ENCODE measurements at regions not wholly inside any gene's neighbourhood (a gene's known extent, or its start where the extent isn't known, plus 50 kb on each side); places are given as distances from the start of the nearest gene placed in this dataset.
A peak's percentile ranks its signal among the peaks of the same experiment; 100 is the strongest.

DNA sequence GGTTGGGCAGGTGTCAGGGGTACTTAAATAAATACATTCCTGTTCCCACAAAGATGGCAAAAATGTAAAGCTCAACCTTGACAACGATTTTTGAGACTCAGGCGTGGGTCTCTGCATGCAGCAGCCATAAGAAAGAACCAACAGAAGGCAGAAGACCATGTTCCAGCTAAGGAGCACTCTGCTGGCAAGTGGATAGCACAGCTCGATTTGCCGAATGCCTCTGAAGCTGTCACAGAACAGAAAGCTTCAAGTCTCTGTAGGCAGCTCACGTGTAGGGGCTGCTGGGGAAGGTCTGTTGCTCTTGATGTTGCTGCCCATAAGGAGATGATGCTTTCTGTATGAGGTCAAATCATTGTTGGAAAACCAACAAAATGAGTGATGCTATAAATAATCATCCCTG lies 119.6 kb upstream of the GRIN3A start:
- Histone ChIP-seq H2AFZ (ENCODE audit: low read depth, low read length) (no peak overlapping the region), H2BK120ac (ENCODE audit: low read depth, low read length) (no peak overlapping the region), H3K4ac (ENCODE audit: low read depth in 1 of 2, low read length in 2 of 2) (no peak overlapping the region), H2BK5ac (ENCODE audit: low read depth, low read length, poor library complexity, severe bottlenecking) (no peak overlapping the region), H3K23ac (ENCODE audit: low read length in 2 of 2) (no peak overlapping the region), H4K8ac (ENCODE audit: low read length) (no peak overlapping the region), H4K91ac (ENCODE audit: low read length) (no peak overlapping the region), H3K27me3 (ENCODE audit: control insufficient read depth in 1 of 2, insufficient read depth in 1 of 2, low read length in 2 of 2) (no peaks in the 10 kb centered on the region), H2AK5ac (ENCODE audit: low read length, severe bottlenecking) (no peak overlapping the region), H3K9ac (ENCODE audit: low read length) (no peak overlapping the region), H3K4me3 (ENCODE audit: insufficient read depth in 1 of 2, low read depth in 1 of 2, low read length in 2 of 2) (no peak overlapping the region), H3K14ac (ENCODE audit: low read length in 2 of 2) (no peak overlapping the region), H3K18ac (ENCODE audit: low read depth in 1 of 2, low read length in 2 of 2) (no peak overlapping the region), H3K9me3 (ENCODE audit: control insufficient read depth, low read length) (no peaks in the 10 kb centered on the region), H2BK12ac (ENCODE audit: low read length in 2 of 2) (no peak overlapping the region), H3K4me2 (ENCODE audit: low read length, poor library complexity, severe bottlenecking) (no peak overlapping the region), H3K36me3 (ENCODE audit: control insufficient read depth in 1 of 2, insufficient read depth in 2 of 2, low read depth in 1 of 2, low read length in 2 of 2) (no peaks in the 10 kb centered on the region), H3K79me1 (replicated peaks; ENCODE audit: low read length, poor library complexity, severe bottlenecking) (no peaks in the 10 kb centered on the region), H2BK15ac (ENCODE audit: low read depth, poor library complexity, severe bottlenecking) (no peak overlapping the region), H3K4me1 (ENCODE audit: control insufficient read depth, insufficient read depth, low read depth, low read length) (no peaks in the 10 kb centered on the region), H3K27ac (ENCODE audit: low read length, poor library complexity, severe bottlenecking) (no peak overlapping the region)
- WGBS = 43% methylated on average over 5 of the region's 5 CpGs
- no peak for DNase-seq

DNA sequence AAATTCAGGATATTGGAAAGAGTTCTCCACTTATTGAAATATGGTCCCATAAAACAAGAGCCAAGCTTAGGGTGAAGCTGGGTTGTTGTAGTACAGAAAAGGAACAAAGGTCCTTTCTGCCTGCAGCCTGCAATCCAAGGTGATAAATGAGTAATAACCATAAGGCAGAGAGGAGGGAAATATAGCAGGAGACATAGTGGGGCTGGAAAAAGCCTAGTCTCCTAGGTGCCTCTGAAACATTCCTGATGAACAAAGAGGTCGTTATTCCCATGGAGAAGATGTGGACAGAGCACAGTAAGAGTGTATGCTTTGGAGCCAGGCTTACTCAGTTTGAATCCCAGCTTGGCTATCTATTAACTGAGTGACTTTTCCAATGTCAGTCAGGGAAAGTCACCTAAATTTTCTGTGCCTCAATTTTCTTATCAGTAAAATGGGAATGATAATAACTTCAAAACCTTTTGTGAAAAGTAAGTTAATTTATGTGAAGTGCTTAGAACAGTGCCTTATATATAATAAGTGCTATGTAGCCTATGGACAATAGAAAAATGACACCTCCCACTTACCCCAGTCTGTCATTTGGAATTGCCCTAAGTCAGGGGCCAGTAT lies 110.8 kb upstream of the GRIN3A start:
- H2BK15ac ChIP-seq (ENCODE audit: low read depth, poor library complexity, severe bottlenecking) = no peak overlapping the region
- no peaks in the 10 kb centered on the region for H3K36me3 ChIP-seq (ENCODE audit: control insufficient read depth in 1 of 2, insufficient read depth in 2 of 2, low read depth in 1 of 2, low read length in 2 of 2)
- H2AFZ ChIP-seq (ENCODE audit: low read depth, low read length) = no peak overlapping the region
- H4K91ac ChIP-seq (ENCODE audit: low read length) = no peak overlapping the region
- H3K23ac ChIP-seq (ENCODE audit: low read length in 2 of 2) = no peak overlapping the region
- H3K4me2 ChIP-seq (ENCODE audit: low read length, poor library complexity, severe bottlenecking) = no peak overlapping the region
- H2BK12ac ChIP-seq (ENCODE audit: low read length in 2 of 2) = no peak overlapping the region
- H3K4ac ChIP-seq (ENCODE audit: low read depth in 1 of 2, low read length in 2 of 2) = no peak overlapping the region
- H3K14ac ChIP-seq (ENCODE audit: low read length in 2 of 2) = no peak overlapping the region
- 25% methylated on average over 1 of the region's 1 CpG for WGBS
- no peak overlapping the region for H3K9ac ChIP-seq (ENCODE audit: low read length)
- no peaks in the 10 kb centered on the region for H3K79me1 ChIP-seq (replicated peaks; ENCODE audit: low read length, poor library complexity, severe bottlenecking)
- peak overlapping the region in 1 of 2 experiments; percentile 36 for H3K4me3 ChIP-seq (ENCODE audit: insufficient read depth in 1 of 2, low read depth in 1 of 2, low read length in 2 of 2)
- no peak overlapping the region for H4K8ac ChIP-seq (ENCODE audit: low read length)
- H3K9me3 ChIP-seq (ENCODE audit: control insufficient read depth, low read length) = no peaks in the 10 kb centered on the region
- H3K18ac ChIP-seq (ENCODE audit: low read depth in 1 of 2, low read length in 2 of 2) = no peak overlapping the region
- H3K27ac ChIP-seq (ENCODE audit: low read length, poor library complexity, severe bottlenecking) = no peak overlapping the region
- H2BK120ac ChIP-seq (ENCODE audit: low read depth, low read length) = no peak overlapping the region
- H3K4me1 ChIP-seq (ENCODE audit: control insufficient read depth, insufficient read depth, low read depth, low read length) = no peaks in the 10 kb centered on the region
- H2BK5ac ChIP-seq (ENCODE audit: low read depth, low read length, poor library complexity, severe bottlenecking) = no peak overlapping the region
- DNase-seq = no peak
- H2AK5ac ChIP-seq (ENCODE audit: low read length, severe bottlenecking) = no peak overlapping the region
- no peaks in the 10 kb centered on the region for H3K27me3 ChIP-seq (ENCODE audit: control insufficient read depth in 1 of 2, insufficient read depth in 1 of 2, low read length in 2 of 2)

GRCh38 chr9:101848485-101848919 lies 110.1 kb upstream of the GRIN3A start:
- H2AK5ac ChIP-seq (ENCODE audit: low read length, severe bottlenecking) = no peak overlapping the region
- H3K4me1 ChIP-seq (ENCODE audit: control insufficient read depth, insufficient read depth, low read depth, low read length) = no peaks in the 10 kb centered on the region
- H3K23ac ChIP-seq (ENCODE audit: low read length in 2 of 2) = no peak overlapping the region
- H2BK12ac ChIP-seq (ENCODE audit: low read length in 2 of 2) = no peak overlapping the region
- H4K8ac ChIP-seq (ENCODE audit: low read length) = no peak overlapping the region
- H3K4me3 ChIP-seq (ENCODE audit: insufficient read depth in 1 of 2, low read depth in 1 of 2, low read length in 2 of 2) = peak overlapping the region in 1 of 2 experiments; percentile 36
- no peaks in the 10 kb centered on the region for H3K79me1 ChIP-seq (replicated peaks; ENCODE audit: low read length, poor library complexity, severe bottlenecking)
- no peak overlapping the region for H2BK5ac ChIP-seq (ENCODE audit: low read depth, low read length, poor library complexity, severe bottlenecking)
- H4K91ac ChIP-seq (ENCODE audit: low read length) = no peak overlapping the region
- H2BK15ac ChIP-seq (ENCODE audit: low read depth, poor library complexity, severe bottlenecking) = no peak overlapping the region
- no peaks in the 10 kb centered on the region for H3K36me3 ChIP-seq (ENCODE audit: control insufficient read depth in 1 of 2, insufficient read depth in 2 of 2, low read depth in 1 of 2, low read length in 2 of 2)
- H3K18ac ChIP-seq (ENCODE audit: low read depth in 1 of 2, low read length in 2 of 2) = no peak overlapping the region
- no peaks in the 10 kb centered on the region for H3K9me3 ChIP-seq (ENCODE audit: control insufficient read depth, low read length)
- no peak overlapping the region for H3K4me2 ChIP-seq (ENCODE audit: low read length, poor library complexity, severe bottlenecking)
- no peak overlapping the region for H2BK120ac ChIP-seq (ENCODE audit: low read depth, low read length)
- H3K4ac ChIP-seq (ENCODE audit: low read depth in 1 of 2, low read length in 2 of 2) = no peak overlapping the region
- no peak overlapping the region for H3K27ac ChIP-seq (ENCODE audit: low read length, poor library complexity, severe bottlenecking)
- H3K14ac ChIP-seq (ENCODE audit: low read length in 2 of 2) = no peak overlapping the region
- no peaks in the 10 kb centered on the region for H3K27me3 ChIP-seq (ENCODE audit: control insufficient read depth in 1 of 2, insufficient read depth in 1 of 2, low read length in 2 of 2)
- no peak overlapping the region for H2AFZ ChIP-seq (ENCODE audit: low read depth, low read length)
- no peak for DNase-seq
- WGBS = 61% methylated on average over 6 of the region's 6 CpGs
- peak overlapping the region; percentile 56 for H3K9ac ChIP-seq (ENCODE audit: low read length)

GRCh38 chr9:101846161-101846560 lies 107.7 kb upstream of the GRIN3A start:
- Histone ChIP-seq H2BK15ac (ENCODE audit: low read depth, poor library complexity, severe bottlenecking) (no peak overlapping the region), H3K36me3 (ENCODE audit: control insufficient read depth in 1 of 2, insufficient read depth in 2 of 2, low read depth in 1 of 2, low read length in 2 of 2) (no peaks in the 10 kb centered on the region), H3K4ac (ENCODE audit: low read depth in 1 of 2, low read length in 2 of 2) (no peak overlapping the region), H2BK120ac (ENCODE audit: low read depth, low read length) (no peak overlapping the region), H4K8ac (ENCODE audit: low read length) (no peak overlapping the region), H3K4me3 (ENCODE audit: insufficient read depth in 1 of 2, low read depth in 1 of 2, low read length in 2 of 2) (no peak overlapping the region), H3K27ac (ENCODE audit: low read length, poor library complexity, severe bottlenecking) (no peak overlapping the region), H3K4me2 (ENCODE audit: low read length, poor library complexity, severe bottlenecking) (no peak overlapping the region), H4K91ac (ENCODE audit: low read length) (no peak overlapping the region), H3K4me1 (ENCODE audit: control insufficient read depth, insufficient read depth, low read depth, low read length) (no peaks in the 10 kb centered on the region), H2BK5ac (ENCODE audit: low read depth, low read length, poor library complexity, severe bottlenecking) (no peak overlapping the region), H3K9me3 (ENCODE audit: control insufficient read depth, low read length) (no peaks in the 10 kb centered on the region), H3K79me1 (replicated peaks; ENCODE audit: low read length, poor library complexity, severe bottlenecking) (no peaks in the 10 kb centered on the region), H2AK5ac (ENCODE audit: low read length, severe bottlenecking) (no peak overlapping the region), H3K9ac (ENCODE audit: low read length) (no peak overlapping the region), H3K18ac (ENCODE audit: low read depth in 1 of 2, low read length in 2 of 2) (no peak overlapping the region), H3K27me3 (ENCODE audit: control insufficient read depth in 1 of 2, insufficient read depth in 1 of 2, low read length in 2 of 2) (no peaks in the 10 kb centered on the region), H2AFZ (ENCODE audit: low read depth, low read length) (no peak overlapping the region), H2BK12ac (ENCODE audit: low read length in 2 of 2) (no peak overlapping the region), H3K14ac (ENCODE audit: low read length in 2 of 2) (no peak overlapping the region), H3K23ac (ENCODE audit: low read length in 2 of 2) (no peak overlapping the region)
- no peak for DNase-seq
- 74% methylated on average over 4 of the region's 4 CpGs for WGBS
